ENCODE measurements at regions not wholly inside any gene's neighbourhood (a gene's known extent, or its start where the extent isn't known, plus 50 kb on each side); places are given as distances from the start of the nearest gene placed in this dataset.

DNA sequence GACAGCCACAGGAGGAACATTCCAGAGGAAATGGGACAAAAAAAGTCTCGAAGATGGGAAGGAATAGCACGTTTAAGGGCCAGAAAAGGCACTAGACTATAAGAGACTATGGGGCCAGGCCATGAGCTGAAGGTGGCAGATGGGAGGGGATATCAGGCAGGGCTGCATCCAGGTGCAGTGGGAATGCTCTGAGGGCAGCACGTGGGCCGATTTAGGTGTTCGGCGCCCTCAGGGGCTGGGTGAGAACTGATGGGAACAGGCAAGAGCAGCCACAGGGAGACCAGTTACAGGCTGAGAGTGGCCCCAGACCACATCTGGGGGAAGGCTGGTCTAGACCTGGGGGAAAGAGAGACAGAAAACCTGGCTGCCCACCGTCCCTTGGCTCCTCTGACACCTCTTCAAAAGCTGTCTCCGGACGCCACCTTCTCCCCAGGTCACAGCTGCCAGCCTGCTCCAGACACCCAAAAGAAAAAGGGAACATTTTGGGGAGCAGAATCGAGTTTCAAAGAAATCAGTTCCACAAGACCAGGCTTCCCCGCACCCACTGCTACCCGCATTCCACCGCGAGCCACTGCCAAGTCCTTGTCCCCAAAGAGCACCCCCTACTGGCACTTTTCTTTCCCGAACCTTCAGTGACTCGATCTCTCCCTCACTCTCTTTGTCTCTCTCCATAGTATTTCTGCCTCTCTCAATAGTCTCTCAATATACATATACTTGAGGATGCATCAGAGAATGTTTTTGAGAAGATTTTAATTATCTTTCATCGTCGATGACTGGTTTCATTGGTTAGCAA lies 190.1 kb upstream of the AGAP1 start:
- no peak for TF ChIP-seq CTCF (IDR thresholded peaks at IDR 0.05; ENCODE audit: unreplicated experiment in 3 of 3)
- H3K36me3 Mint-ChIP-seq (ENCODE audit: low read depth): no peaks in the 10 kb centered on the region
- H3K4me3 Mint-ChIP-seq: no peak overlapping the region
- peaks cover 12% of the 10 kb centered on the region for H3K27me3 Mint-ChIP-seq (ENCODE audit: low read depth)
- H3K9me3 Mint-ChIP-seq: peaks cover 5% of the 10 kb centered on the region
- H3K27ac Mint-ChIP-seq: no peak overlapping the region
- peaks cover 5% of the 10 kb centered on the region for H3K4me1 Mint-ChIP-seq

- peaks cover 2% of the 10 kb centered on the region for H3K4me1 Mint-ChIP-seq
- no peak overlapping the region for H3K27ac Mint-ChIP-seq
- TF ChIP-seq CTCF (IDR thresholded peaks at IDR 0.05; ENCODE audit: unreplicated experiment in 3 of 3): no peak
- no peak overlapping the region for H3K4me3 Mint-ChIP-seq
- H3K9me3 Mint-ChIP-seq: peaks cover 6% of the 10 kb centered on the region
- H3K36me3 Mint-ChIP-seq (ENCODE audit: low read depth): no peaks in the 10 kb centered on the region
- peaks cover 9% of the 10 kb centered on the region for H3K27me3 Mint-ChIP-seq (ENCODE audit: low read depth)
Observed at GRCh38 chr2:235305678-235306077, 188.2 kb upstream of the AGAP1 start.

DNA sequence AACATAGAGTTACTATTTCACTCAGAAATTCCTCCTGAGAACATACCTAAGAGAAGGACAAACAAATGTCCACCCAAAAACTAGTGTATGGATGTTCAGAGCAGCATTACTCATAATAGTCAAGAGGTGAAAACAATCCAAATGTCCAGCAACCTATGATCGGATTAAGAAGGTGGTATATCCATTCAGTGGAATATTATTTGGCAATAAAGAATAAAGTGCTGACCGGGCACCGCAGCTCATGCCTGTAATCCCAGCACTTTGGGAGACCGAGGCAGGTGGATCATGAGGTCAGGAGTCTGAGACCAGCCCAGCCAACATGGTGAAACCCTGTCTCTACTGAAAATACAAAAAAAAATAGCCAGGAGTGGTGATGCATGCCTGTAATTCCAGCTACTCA lies 182.8 kb upstream of the AGAP1 start:
- no peak overlapping the region for H3K4me3 Mint-ChIP-seq
- H3K4me1 Mint-ChIP-seq: peaks cover 5% of the 10 kb centered on the region
- no peak for TF ChIP-seq CTCF (IDR thresholded peaks at IDR 0.05; ENCODE audit: unreplicated experiment in 3 of 3)
- H3K36me3 Mint-ChIP-seq (ENCODE audit: low read depth): no peaks in the 10 kb centered on the region
- peaks cover 10% of the 10 kb centered on the region for H3K27me3 Mint-ChIP-seq (ENCODE audit: low read depth)
- H3K27ac Mint-ChIP-seq: no peak overlapping the region
- peaks cover 8% of the 10 kb centered on the region for H3K9me3 Mint-ChIP-seq

- H3K27ac Mint-ChIP-seq: no peak overlapping the region
- no peaks in the 10 kb centered on the region for H3K36me3 Mint-ChIP-seq (ENCODE audit: low read depth)
- no peak overlapping the region for H3K4me3 Mint-ChIP-seq
- TF ChIP-seq CTCF (IDR thresholded peaks at IDR 0.05; ENCODE audit: unreplicated experiment in 3 of 3): no peak
- H3K27me3 Mint-ChIP-seq (ENCODE audit: low read depth): peaks cover 10% of the 10 kb centered on the region
- H3K4me1 Mint-ChIP-seq: peaks cover 5% of the 10 kb centered on the region
- H3K9me3 Mint-ChIP-seq: peaks cover 4% of the 10 kb centered on the region
Observed at GRCh38 chr2:235312571-235312970, 181.3 kb upstream of the AGAP1 start.

DNA sequence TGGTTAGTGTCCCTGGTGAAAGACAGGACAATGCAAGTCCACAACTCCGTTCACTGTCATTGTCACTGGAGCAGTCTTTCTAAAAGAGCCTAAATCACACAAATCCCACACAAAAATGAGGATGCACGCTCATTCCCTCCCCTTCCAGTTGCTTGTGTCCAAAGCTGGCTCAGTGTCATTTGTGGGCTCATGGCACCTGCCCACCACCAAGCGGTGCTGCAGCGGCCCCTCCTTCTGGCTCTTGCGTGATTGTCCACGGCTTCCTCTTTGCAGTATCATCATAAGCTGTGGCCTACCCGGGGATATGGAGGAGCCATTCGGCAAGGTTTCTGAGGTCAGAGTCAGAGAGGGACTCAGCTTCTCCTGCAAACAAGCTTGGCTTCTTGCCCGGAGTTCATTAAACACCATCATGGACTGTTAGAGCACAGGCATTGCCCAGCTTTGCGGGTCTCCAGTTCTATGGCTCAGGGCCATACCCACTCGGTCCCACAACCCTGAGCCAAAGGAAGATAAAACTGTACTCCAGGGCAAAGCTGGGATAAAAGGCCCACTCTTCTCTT lies 179.4 kb upstream of the AGAP1 start:
- peaks cover 5% of the 10 kb centered on the region for H3K4me1 Mint-ChIP-seq
- no peaks in the 10 kb centered on the region for H3K36me3 Mint-ChIP-seq (ENCODE audit: low read depth)
- no peak for TF ChIP-seq CTCF (IDR thresholded peaks at IDR 0.05; ENCODE audit: unreplicated experiment in 3 of 3)
- no peak overlapping the region for H3K4me3 Mint-ChIP-seq
- H3K27me3 Mint-ChIP-seq (ENCODE audit: low read depth): peaks cover 10% of the 10 kb centered on the region
- H3K9me3 Mint-ChIP-seq: peaks cover 4% of the 10 kb centered on the region
- no peak overlapping the region for H3K27ac Mint-ChIP-seq

DNA sequence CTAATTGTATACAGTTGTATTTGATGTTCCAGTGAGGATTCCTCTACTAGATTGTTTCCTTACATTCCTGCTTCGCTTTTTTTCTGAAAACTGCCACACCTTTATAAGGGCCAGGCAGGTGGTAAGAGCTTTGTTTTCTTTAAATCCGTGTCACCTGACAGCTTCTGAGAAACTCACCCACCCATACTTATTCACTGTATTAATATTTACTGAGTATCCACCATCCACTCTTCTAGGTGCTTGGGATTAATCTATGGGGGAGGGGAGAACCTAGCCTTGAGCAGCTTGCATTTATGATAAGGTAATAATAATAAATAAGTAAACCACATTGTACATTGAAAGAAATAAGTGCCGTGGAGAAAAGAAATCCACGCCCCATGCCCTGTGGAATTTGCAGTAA lies 174.7 kb upstream of the AGAP1 start:
- no peaks in the 10 kb centered on the region for H3K9me3 Mint-ChIP-seq
- no peaks in the 10 kb centered on the region for H3K36me3 Mint-ChIP-seq (ENCODE audit: low read depth)
- H3K27ac Mint-ChIP-seq: no peak overlapping the region
- H3K4me3 Mint-ChIP-seq: no peak overlapping the region
- TF ChIP-seq CTCF (IDR thresholded peaks at IDR 0.05; ENCODE audit: unreplicated experiment in 3 of 3): no peak
- H3K4me1 Mint-ChIP-seq: peaks cover 8% of the 10 kb centered on the region
- H3K27me3 Mint-ChIP-seq (ENCODE audit: low read depth): peaks cover 14% of the 10 kb centered on the region

Data from nephron (organoid).